GM04504 (cell line): ENCODE measurements at regions not wholly inside any gene's neighbourhood (a gene's known extent, or its start where the extent isn't known, plus 50 kb on each side); places are given as distances from the start of the nearest gene placed in this dataset.
"Not testable (repeated sequence)": the region's sequence is repeated elsewhere in the genome, so short reads cannot be mapped to it uniquely, and the experiment has no call there.

Source experiments
- DNase-seq: peaks from one replicate; pipeline ENCODE4 v3.0.0-alpha.2; 2012; ENCODE audit warnings: low read depth

GRCh38 chr12:34406996-34407300, 384.7 kb downstream of the ALG10 start:
- no peak for DNase-seq

- no peak for DNase-seq
These were observed 385.5 kb downstream of the ALG10 start for GRCh38 chr12:34407813-34408212.

GRCh38 chr12:34431509-34431908, 409.2 kb downstream of the ALG10 start:
- DNase-seq, result not testable (repeated sequence)
